Upper lobe of right lung (tissue), 1 donor: ENCODE measurements at regions not wholly inside any gene's neighbourhood (a gene's known extent, or its start where the extent isn't known, plus 50 kb on each side); places are given as distances from the start of the nearest gene placed in this dataset.
A peak's percentile ranks its signal among the peaks of the same experiment; 100 is the strongest.

Experiments
- ATAC-seq: fragments of 200-7000 bp; cut with Tn5 transposase; one replicate; pipeline ENCODE4 v1.9.1; 2020; ENCODE audit warnings: mild to moderate bottlenecking, moderate library complexity
- DNase-seq: peaks from one replicate; pipeline ENCODE4 v3.0.0-alpha.2; 2020
- H3K27ac ChIP-seq: fragments of 200-600 bp; one replicate; pipeline ENCODE4 v1.8.0; 2022
- H3K27me3 ChIP-seq: fragments of 200-600 bp; one replicate; pipeline ENCODE4 v1.8.0; 2022; ENCODE audit warnings: mild to moderate bottlenecking
- H3K36me3 ChIP-seq: fragments of 200-600 bp; one replicate; pipeline ENCODE4 v1.8.0; 2022
- H3K4me1 ChIP-seq: fragments of 200-600 bp; one replicate; pipeline ENCODE4 v1.8.0; 2022
- H3K4me3 ChIP-seq: fragments of 200-600 bp; one replicate; pipeline ENCODE4 v1.8.0; 2022; ENCODE audit warnings: mild to moderate bottlenecking
- H3K9me3 ChIP-seq: fragments of 200-600 bp; one replicate; pipeline ENCODE4 v1.8.0; 2022
- CTCF ChIP-seq: fragments of 200-600 bp; IDR thresholded peaks from one replicate; pipeline ENCODE4 v1.8.0; 2022; ENCODE audit warnings: antibody characterized with exemption
- intact Hi-C: fragments of 100-400 bp; cut with DNase I; formaldehyde crosslinking; loops from one replicate; pipeline ENCODE4 v1.11.0; 2022
- donor health status: DM: no; HTN: yes; CAD: no; lungs with severe emphysema.

DNA sequence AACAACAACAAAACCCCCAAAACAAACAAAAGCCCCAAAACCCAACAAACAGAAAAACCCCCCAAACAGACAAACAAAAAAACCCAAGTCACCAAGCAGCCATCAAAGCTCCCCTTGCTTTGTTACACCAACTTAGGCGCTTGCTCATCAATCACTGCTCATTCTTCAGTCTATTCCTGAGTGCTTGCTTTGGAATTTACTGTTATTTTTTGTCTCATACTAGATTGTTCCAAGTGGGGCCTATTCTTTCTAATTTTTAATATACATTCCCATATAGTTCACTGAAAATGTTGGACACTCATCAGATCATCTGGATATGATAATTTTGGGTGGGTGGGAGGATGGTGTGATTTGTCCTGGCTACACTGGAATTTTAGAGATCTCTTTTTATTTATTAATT lies 126.0 kb upstream of the JCAD start:
- no peaks in the 10 kb centered on the region for H3K27me3 ChIP-seq
- ATAC-seq: no peak
- no peak for TF ChIP-seq CTCF
- H3K4me1 ChIP-seq: peaks cover 21% of the 10 kb centered on the region
- intact Hi-C loops: no loop called here
- H3K9me3 ChIP-seq: no peaks in the 10 kb centered on the region
- H3K4me3 ChIP-seq: no peak overlapping the region
- no peak overlapping the region for H3K27ac ChIP-seq
- no peaks in the 10 kb centered on the region for H3K36me3 ChIP-seq
- no peak for DNase-seq

DNA sequence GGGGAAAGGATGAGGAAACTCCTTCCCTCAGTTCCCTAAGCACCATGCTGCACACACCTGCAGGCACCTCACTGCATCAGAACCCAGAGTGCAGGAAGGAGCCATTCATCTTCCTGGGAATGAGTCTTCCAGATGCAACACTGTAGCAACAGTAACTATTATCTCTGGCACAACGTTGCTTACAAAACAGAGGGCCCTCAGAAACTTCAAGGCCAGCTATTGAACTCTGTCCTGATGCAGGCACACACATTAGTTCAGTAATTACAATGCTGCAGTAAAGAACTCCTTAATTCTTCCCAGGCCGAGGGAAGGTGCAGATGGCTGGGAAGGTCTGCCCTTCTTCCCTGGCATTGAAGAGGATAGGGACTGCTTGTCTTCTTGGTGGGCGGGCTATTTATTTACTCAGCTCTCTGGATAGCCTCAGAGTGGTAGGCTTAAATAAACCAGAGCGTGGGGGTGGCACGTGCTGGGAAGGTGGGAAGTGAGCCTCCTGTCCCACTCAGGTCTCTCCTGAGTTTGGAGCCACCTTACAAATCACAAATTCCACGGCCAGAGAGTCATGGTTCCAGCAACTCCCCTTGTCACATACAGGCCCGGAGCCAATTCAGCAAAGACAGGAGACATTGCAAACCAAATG lies 125.1 kb upstream of the JCAD start:
- ATAC-seq (no peak), DNase-seq (no peak)
- Histone ChIP-seq H3K27me3 (no peaks in the 10 kb centered on the region), H3K4me1 (peaks cover 21% of the 10 kb centered on the region), H3K36me3 (no peaks in the 10 kb centered on the region), H3K27ac (no peak overlapping the region), H3K9me3 (no peaks in the 10 kb centered on the region), H3K4me3 (no peak overlapping the region)
- intact Hi-C loops: no loop called here
- no peak for TF ChIP-seq CTCF

GRCh38 chr10:30183055-30183402 lies 123.6 kb upstream of the JCAD start:
- intact Hi-C loops: no loop called here
- no peaks in the 10 kb centered on the region for H3K27me3 ChIP-seq
- ATAC-seq (no peak), DNase-seq (no peak)
- no peaks in the 10 kb centered on the region for H3K36me3 ChIP-seq
- no peak for TF ChIP-seq CTCF
- H3K4me1 ChIP-seq: peaks cover 21% of the 10 kb centered on the region
- H3K4me3 ChIP-seq: no peak overlapping the region
- H3K9me3 ChIP-seq: no peaks in the 10 kb centered on the region
- H3K27ac ChIP-seq: no peak overlapping the region

- ATAC-seq: peak; percentile 78
- intact Hi-C loops: no loop called here
- H3K27me3 ChIP-seq: no peaks in the 10 kb centered on the region
- peaks cover 17% of the 10 kb centered on the region for H3K4me1 ChIP-seq
- no peak for DNase-seq
- H3K36me3 ChIP-seq: no peaks in the 10 kb centered on the region
- H3K27ac ChIP-seq: no peak overlapping the region
- TF ChIP-seq CTCF: no peak
- H3K4me3 ChIP-seq: no peak overlapping the region
- no peaks in the 10 kb centered on the region for H3K9me3 ChIP-seq
These were observed 123.0 kb upstream of the JCAD start for GRCh38 chr10:30182191-30183054.

DNA sequence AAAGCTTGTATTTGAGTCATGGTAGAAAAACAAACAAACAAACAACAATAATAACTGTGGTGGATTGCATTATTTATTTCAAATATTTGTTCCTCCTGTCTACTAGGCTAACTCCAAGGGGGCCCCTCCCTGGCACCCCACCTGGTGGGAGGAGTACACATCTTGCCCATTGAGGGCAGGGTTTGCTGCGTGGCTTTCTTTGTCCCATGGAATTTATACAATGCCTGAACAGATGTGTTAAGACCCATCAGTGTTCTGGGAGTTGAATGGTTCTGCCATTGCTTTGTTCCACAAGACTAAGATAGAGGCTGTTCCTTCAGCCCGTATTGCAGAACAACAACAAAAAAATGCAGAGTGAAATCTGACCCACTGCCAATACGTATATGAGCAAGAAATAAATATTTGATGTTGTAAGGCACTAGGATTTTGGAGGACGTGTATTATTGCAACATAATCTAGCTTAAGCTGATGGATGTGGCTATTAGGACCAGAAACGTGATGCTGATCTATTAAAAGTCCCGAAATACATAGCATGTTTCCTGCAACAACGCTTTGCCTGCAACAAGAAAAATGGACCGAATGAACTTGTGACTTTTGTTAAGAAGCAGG lies 119.1 kb upstream of the JCAD start:
- ATAC-seq (no peak), DNase-seq (no peak)
- no peak overlapping the region for H3K4me3 ChIP-seq
- no peaks in the 10 kb centered on the region for H3K36me3 ChIP-seq
- no peaks in the 10 kb centered on the region for H3K27me3 ChIP-seq
- H3K27ac ChIP-seq: no peak overlapping the region
- H3K4me1 ChIP-seq: peaks cover 9% of the 10 kb centered on the region
- TF ChIP-seq CTCF: no peak
- intact Hi-C loops: no loop called here
- H3K9me3 ChIP-seq: no peaks in the 10 kb centered on the region
